Stimulated activated CD4-positive, alpha-beta T cell treated with anti-CD3 and anti-CD28 coated beads, TNF-alpha, amount 100 ng/mL, for 4 hours (primary cell): ENCODE measurements at regions not wholly inside any gene's neighbourhood (a gene's known extent, or its start where the extent isn't known, plus 50 kb on each side); places are given as distances from the start of the nearest gene placed in this dataset.

ENCODE experiments used
- DNase-seq, 3 experiments: peaks; one replicate each; pipeline ENCODE4 v3.0.0-alpha.2; 2020; ENCODE audit warnings: low read depth in 3 of 3

- DNase-seq = no peak
These were observed 321.4 kb upstream of the ACTBL2 start for GRCh38 chr5:57804007-57804444.

GRCh38 chr5:57802131-57802530, 319.5 kb upstream of the ACTBL2 start:
- DNase-seq = no peak

GRCh38 chr5:57795203-57795602, 312.6 kb upstream of the ACTBL2 start:
- no peak for DNase-seq

GRCh38 chr5:57791875-57792274, 309.3 kb upstream of the ACTBL2 start:
- no peak for DNase-seq

- no peak for DNase-seq
These were observed 303.3 kb upstream of the ACTBL2 start for GRCh38 chr5:57785946-57786345.

GRCh38 chr5:57784121-57784520, 301.5 kb upstream of the ACTBL2 start:
- no peak for DNase-seq

GRCh38 chr5:57783693-57784092, 301.1 kb upstream of the ACTBL2 start:
- DNase-seq = no peak

- DNase-seq = no peak
These were observed 298.3 kb upstream of the ACTBL2 start for GRCh38 chr5:57780961-57781325.

GRCh38 chr5:57780306-57780960, 297.8 kb upstream of the ACTBL2 start:
- DNase-seq = no peak

- DNase-seq = no peak
These were observed 297.0 kb upstream of the ACTBL2 start for GRCh38 chr5:57779383-57780223.

GRCh38 chr5:57778501-57779091, 296.0 kb upstream of the ACTBL2 start:
- DNase-seq = no peak

- no peak for DNase-seq
These were observed 294.6 kb upstream of the ACTBL2 start for GRCh38 chr5:57777174-57777581.

- no peak for DNase-seq
These were observed 293.4 kb upstream of the ACTBL2 start for GRCh38 chr5:57776035-57776434.

- no peak for DNase-seq
These were observed 291.8 kb upstream of the ACTBL2 start for GRCh38 chr5:57774439-57774838.

- no peak for DNase-seq
These were observed 289.9 kb upstream of the ACTBL2 start for GRCh38 chr5:57772512-57772911.

GRCh38 chr5:57770039-57770438, 287.4 kb upstream of the ACTBL2 start:
- DNase-seq = no peak

- no peak for DNase-seq
These were observed 286.1 kb upstream of the ACTBL2 start for GRCh38 chr5:57768745-57769144.

GRCh38 chr5:57764479-57765089, 282.0 kb upstream of the ACTBL2 start:
- DNase-seq = no peak

- no peak for DNase-seq
These were observed 278.9 kb upstream of the ACTBL2 start for GRCh38 chr5:57761513-57761912.

- no peak for DNase-seq
These were observed 272.0 kb upstream of the ACTBL2 start for GRCh38 chr5:57754616-57755015.

- DNase-seq = no peak
These were observed 270.8 kb upstream of the ACTBL2 start for GRCh38 chr5:57753446-57753845.

- no peak for DNase-seq
These were observed 269.1 kb upstream of the ACTBL2 start for GRCh38 chr5:57751710-57752109.
